ENCODE measurements at regions not wholly inside any gene's neighbourhood (a gene's known extent, or its start where the extent isn't known, plus 50 kb on each side); places are given as distances from the start of the nearest gene placed in this dataset.
A peak's percentile ranks its signal among the peaks of the same experiment; 100 is the strongest.

DNA sequence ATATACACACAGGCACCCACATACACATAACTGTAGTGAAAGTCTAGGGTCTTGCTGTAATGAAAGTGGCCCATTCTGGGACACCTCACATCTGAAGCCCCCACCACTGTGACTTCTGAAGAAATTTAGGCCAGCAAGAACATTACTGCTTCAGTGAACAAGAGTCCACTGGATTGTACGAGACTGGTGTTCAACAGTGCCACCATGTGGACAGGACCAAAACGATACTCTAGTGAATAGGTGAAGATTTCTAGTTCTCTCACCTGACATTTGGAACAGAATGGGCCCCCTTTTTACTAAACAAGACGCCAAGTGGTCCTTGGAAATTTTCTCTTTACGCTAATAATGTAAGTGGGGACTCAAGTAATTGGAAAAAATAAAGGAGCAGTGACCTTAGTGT lies 156.9 kb downstream of the MAFB start:
- Mint-ChIP-seq H3K9me3 (ENCODE audit: unreplicated experiment) (peaks cover 2% of the 10 kb centered on the region), H3K27me3 (ENCODE audit: unreplicated experiment) (no peaks in the 10 kb centered on the region), H3K4me3 (ENCODE audit: unreplicated experiment) (no peak overlapping the region), H3K36me3 (ENCODE audit: unreplicated experiment) (peaks cover 10% of the 10 kb centered on the region), H3K27ac (ENCODE audit: unreplicated experiment) (no peak overlapping the region), H3K4me1 (ENCODE audit: low read depth, unreplicated experiment) (no peaks in the 10 kb centered on the region)
- no peak for DNase-seq
- TF ChIP-seq, protein P1, sequence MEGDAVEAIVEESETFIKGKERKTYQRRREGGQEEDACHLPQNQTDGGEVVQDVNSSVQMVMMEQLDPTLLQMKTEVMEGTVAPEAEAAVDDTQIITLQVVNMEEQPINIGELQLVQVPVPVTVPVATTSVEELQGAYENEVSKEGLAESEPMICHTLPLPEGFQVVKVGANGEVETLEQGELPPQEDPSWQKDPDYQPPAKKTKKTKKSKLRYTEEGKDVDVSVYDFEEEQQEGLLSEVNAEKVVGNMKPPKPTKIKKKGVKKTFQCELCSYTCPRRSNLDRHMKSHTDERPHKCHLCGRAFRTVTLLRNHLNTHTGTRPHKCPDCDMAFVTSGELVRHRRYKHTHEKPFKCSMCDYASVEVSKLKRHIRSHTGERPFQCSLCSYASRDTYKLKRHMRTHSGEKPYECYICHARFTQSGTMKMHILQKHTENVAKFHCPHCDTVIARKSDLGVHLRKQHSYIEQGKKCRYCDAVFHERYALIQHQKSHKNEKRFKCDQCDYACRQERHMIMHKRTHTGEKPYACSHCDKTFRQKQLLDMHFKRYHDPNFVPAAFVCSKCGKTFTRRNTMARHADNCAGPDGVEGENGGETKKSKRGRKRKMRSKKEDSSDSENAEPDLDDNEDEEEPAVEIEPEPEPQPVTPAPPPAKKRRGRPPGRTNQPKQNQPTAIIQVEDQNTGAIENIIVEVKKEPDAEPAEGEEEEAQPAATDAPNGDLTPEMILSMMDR (IDR thresholded peaks at IDR 0.05; ENCODE audit: partially characterized antibody, unreplicated experiment): peak; percentile 43

DNA sequence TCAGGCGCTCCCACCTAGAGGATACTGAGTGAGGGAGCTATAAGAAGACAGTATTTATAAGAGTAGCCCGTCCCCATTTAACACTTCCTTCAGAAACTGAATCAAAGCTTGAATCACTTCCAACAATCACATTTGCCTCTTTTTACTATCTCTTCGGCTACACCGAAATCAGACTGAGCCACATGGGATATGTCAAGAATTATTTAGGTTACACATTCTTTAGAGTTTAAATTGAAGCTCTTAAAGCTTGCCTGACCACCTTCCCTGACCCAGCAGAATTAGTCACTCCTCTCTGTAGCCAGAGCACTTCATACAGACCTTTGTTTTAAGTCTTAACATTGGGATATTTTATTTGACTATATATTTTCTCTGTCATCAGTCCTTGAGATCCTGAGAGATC lies 163.7 kb downstream of the MAFB start:
- TF ChIP-seq, protein P1 (IDR thresholded peaks at IDR 0.05; ENCODE audit: partially characterized antibody, unreplicated experiment): no peak

DNA sequence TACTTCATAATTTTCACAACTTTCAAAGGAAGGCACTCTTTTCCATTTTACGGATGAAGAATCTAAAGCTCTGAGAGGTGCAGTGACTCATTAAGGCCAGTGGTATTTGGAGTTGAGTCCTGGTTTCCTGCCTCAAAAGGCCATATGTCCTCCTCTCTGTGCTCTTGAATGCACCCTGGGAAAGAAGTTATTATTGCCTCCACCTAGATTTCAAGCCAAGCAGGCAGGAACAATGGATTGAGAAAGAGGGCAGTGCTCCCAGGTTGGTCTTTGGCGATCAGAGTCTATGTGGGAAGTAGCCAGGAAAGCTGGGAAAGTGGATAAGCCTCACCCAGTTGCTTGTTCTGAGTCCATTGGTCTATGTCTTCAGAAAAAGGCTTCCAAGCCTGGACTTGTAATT lies 165.0 kb downstream of the MAFB start:
- no peak for DNase-seq
- H3K36me3 Mint-ChIP-seq (ENCODE audit: unreplicated experiment): no peaks in the 10 kb centered on the region
- H3K4me1 Mint-ChIP-seq (ENCODE audit: low read depth, unreplicated experiment): no peaks in the 10 kb centered on the region
- TF ChIP-seq, protein P1 (IDR thresholded peaks at IDR 0.05; ENCODE audit: partially characterized antibody, unreplicated experiment): no peak
- peaks cover 3% of the 10 kb centered on the region for H3K27me3 Mint-ChIP-seq (ENCODE audit: unreplicated experiment)
- no peak overlapping the region for H3K27ac Mint-ChIP-seq (ENCODE audit: unreplicated experiment)
- H3K4me3 Mint-ChIP-seq (ENCODE audit: unreplicated experiment): no peak overlapping the region
- H3K9me3 Mint-ChIP-seq (ENCODE audit: unreplicated experiment): no peaks in the 10 kb centered on the region

More for the DNA sequence above, 163.7 kb downstream of the MAFB start:
- Mint-ChIP-seq H3K4me3 (ENCODE audit: unreplicated experiment) (no peak overlapping the region), H3K27me3 (ENCODE audit: unreplicated experiment) (peaks cover 3% of the 10 kb centered on the region), H3K27ac (ENCODE audit: unreplicated experiment) (no peak overlapping the region), H3K4me1 (ENCODE audit: low read depth, unreplicated experiment) (no peaks in the 10 kb centered on the region), H3K9me3 (ENCODE audit: unreplicated experiment) (no peaks in the 10 kb centered on the region), H3K36me3 (ENCODE audit: unreplicated experiment) (no peaks in the 10 kb centered on the region)
- DNase-seq: no peak

DNA sequence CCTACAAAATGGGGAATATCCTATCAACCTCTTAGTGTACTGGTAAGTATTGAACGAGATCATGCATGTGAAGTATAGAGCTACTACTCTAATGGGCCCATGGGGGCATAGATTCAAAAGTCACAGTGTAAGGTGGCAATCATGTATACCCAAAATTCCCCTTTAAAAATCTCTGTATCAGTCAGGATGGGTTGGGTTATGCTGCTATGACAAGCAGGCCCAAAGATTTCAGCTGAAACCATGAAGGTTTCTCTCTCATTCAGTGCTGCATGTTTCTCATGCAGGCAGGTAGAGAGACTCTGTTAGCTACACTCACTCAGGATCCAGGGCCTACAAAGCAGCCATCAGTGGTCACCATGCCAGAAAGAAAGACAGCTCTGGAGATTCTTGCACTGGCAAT lies 166.6 kb downstream of the MAFB start:
- Mint-ChIP-seq H3K4me3 (ENCODE audit: unreplicated experiment) (no peak overlapping the region), H3K27ac (ENCODE audit: unreplicated experiment) (no peak overlapping the region)

DNA sequence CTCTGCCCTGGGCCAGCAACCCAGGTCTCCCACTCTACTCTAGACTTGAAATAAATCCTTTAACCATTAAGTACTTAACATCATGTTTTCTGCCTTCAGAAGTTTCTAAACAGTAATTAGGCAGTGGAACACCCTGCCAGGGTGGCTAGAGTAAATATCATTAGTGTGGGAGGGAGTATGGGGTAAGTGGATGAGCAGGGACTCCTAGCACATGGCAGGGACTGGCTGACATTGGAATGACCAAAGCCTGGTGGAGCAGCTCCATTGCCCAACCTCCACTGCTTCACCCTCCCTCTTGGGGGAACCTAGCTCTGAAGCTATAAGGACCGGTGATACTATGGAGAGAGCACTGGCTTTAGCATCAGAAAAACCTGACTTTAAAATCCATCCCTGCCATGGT lies 167.1 kb downstream of the MAFB start:
- no peak overlapping the region for H3K27ac Mint-ChIP-seq (ENCODE audit: unreplicated experiment)
- peaks cover 3% of the 10 kb centered on the region for H3K27me3 Mint-ChIP-seq (ENCODE audit: unreplicated experiment)
- no peaks in the 10 kb centered on the region for H3K9me3 Mint-ChIP-seq (ENCODE audit: unreplicated experiment)
- H3K4me1 Mint-ChIP-seq (ENCODE audit: low read depth, unreplicated experiment): no peaks in the 10 kb centered on the region
- H3K4me3 Mint-ChIP-seq (ENCODE audit: unreplicated experiment): no peak overlapping the region
- no peak for DNase-seq
- H3K36me3 Mint-ChIP-seq (ENCODE audit: unreplicated experiment): no peaks in the 10 kb centered on the region
- TF ChIP-seq, protein P1 (IDR thresholded peaks at IDR 0.05; ENCODE audit: partially characterized antibody, unreplicated experiment): no peak

More for the DNA sequence above, 166.6 kb downstream of the MAFB start:
- DNase-seq: no peak
- no peaks in the 10 kb centered on the region for H3K4me1 Mint-ChIP-seq (ENCODE audit: low read depth, unreplicated experiment)
- H3K36me3 Mint-ChIP-seq (ENCODE audit: unreplicated experiment): no peaks in the 10 kb centered on the region
- no peaks in the 10 kb centered on the region for H3K9me3 Mint-ChIP-seq (ENCODE audit: unreplicated experiment)
- peaks cover 3% of the 10 kb centered on the region for H3K27me3 Mint-ChIP-seq (ENCODE audit: unreplicated experiment)
- TF ChIP-seq, protein P1 (IDR thresholded peaks at IDR 0.05; ENCODE audit: partially characterized antibody, unreplicated experiment): no peak

All from glutamatergic neuron (in vitro differentiated cells).